ENCODE measurements at regions not wholly inside any gene's neighbourhood (a gene's known extent, or its start where the extent isn't known, plus 50 kb on each side); places are given as distances from the start of the nearest gene placed in this dataset.
"Not testable (repeated sequence)": the region's sequence is repeated elsewhere in the genome, so short reads cannot be mapped to it uniquely, and the experiment has no call there.

DNA sequence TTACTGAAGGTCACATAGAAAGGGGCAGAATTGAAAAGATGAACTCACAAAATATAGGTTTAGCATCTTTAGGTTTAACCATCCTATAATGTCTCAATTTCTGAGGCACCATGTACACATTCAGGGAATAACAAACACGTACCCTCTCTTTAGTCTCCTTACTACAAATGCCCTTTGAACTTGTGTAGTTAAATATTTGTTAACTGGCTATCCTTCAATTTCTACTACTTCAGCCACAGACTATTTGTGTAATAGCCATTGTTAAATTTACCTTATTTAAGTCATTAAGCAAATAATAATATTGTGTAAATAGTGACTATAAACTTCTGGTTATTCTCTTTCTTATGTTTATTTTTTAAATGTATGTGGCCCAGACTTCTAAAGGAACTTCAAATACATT is 600.5 kb downstream of the KCNT2 start:
- no peak overlapping the region for H3K4me3 ChIP-seq (ENCODE audit: low read depth, low read length)
- DNase-seq (ENCODE audit: low read depth), result no peak
- TF ChIP-seq, protein P1, sequence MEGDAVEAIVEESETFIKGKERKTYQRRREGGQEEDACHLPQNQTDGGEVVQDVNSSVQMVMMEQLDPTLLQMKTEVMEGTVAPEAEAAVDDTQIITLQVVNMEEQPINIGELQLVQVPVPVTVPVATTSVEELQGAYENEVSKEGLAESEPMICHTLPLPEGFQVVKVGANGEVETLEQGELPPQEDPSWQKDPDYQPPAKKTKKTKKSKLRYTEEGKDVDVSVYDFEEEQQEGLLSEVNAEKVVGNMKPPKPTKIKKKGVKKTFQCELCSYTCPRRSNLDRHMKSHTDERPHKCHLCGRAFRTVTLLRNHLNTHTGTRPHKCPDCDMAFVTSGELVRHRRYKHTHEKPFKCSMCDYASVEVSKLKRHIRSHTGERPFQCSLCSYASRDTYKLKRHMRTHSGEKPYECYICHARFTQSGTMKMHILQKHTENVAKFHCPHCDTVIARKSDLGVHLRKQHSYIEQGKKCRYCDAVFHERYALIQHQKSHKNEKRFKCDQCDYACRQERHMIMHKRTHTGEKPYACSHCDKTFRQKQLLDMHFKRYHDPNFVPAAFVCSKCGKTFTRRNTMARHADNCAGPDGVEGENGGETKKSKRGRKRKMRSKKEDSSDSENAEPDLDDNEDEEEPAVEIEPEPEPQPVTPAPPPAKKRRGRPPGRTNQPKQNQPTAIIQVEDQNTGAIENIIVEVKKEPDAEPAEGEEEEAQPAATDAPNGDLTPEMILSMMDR (IDR thresholded peaks at IDR 0.05; ENCODE audit: insufficient read depth, low read depth, low read length, missing control alignments), result no peak

DNA sequence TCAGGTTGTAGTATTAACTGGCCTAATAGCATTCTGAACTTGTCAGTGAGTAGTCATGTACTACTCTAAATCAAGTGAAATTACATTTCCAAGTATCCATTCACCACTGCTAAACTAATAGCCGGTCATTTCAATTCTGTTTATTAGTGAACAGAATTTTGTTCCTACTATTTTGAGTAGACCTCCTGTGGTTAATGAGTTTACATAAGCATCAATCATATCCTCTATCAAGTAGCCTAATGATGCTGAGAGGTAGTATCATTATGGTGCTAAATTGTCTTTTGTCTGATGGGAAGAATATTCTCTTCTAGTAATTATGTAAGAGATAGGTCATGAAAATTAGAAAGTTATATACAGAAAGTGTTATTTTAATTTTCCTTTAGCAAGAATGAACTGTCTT is 602.8 kb downstream of the KCNT2 start:
- TF ChIP-seq, protein P1 (IDR thresholded peaks at IDR 0.05; ENCODE audit: insufficient read depth, low read depth, low read length, missing control alignments), result no peak
- no peak for DNase-seq (ENCODE audit: low read depth)
- no peak overlapping the region for H3K4me3 ChIP-seq (ENCODE audit: low read depth, low read length)

DNA sequence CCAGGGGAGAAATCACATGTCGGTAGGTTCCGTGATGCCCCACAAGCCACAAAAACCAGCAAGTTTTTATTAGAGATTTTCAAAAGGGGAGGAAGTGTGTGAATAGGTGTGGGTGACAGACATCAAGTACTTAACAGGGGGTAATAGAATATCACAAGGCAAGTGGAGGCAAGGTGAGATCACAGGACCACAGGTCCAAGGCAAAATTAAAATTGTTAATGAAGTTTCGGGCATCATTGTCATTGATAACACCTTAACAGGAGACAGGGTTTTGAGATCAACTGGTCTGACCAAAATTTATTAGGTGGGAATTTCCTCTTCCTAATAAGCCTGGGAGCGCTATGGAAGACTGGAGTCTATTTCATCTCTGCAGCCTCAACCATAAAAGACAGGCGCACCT is 603.9 kb downstream of the KCNT2 start:
- H3K4me3 ChIP-seq (ENCODE audit: low read depth, low read length); DNase-seq (ENCODE audit: low read depth): not testable (repeated sequence)

DNA sequence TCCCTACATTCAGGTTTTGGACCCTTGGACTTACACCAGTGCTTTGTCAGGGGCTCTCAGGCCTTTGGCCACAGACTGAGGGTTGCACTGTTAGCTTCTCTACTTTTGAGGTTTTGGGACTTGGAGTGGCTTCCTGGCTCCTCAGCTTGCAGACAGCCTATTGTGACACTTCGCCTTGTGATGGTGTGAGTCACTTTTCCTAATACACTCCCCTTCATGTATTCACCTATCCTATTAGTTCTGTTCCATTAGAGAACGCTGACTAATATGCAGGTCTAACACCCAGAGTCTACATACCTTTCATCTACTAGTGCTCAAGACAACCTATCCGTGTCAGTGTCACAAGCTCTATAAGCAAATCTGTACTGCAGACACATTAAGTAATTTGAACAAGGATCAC is 605.3 kb downstream of the KCNT2 start:
- no peak overlapping the region for H3K4me3 ChIP-seq (ENCODE audit: low read depth, low read length)
- TF ChIP-seq, protein P1 (IDR thresholded peaks at IDR 0.05; ENCODE audit: insufficient read depth, low read depth, low read length, missing control alignments), result no peak
- no peak for DNase-seq (ENCODE audit: low read depth)

DNA sequence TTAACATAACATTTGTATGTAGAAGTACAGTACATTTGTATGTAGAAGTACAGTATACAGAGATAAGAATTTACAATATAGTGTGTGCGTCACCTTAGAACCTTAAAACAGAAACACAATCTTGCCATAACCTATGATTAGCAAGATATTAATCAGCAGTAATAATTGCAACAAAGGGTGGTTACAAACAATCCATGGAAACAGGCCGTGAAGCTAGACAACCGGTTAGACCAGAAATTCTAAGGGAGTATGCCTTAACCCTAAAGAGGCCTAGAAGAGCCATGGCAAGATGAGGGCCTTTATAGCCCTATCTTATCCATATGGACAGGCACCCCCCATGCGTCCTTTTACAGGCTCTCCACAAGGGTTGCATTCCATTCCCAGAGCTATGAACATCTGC is 605.9 kb downstream of the KCNT2 start:
- DNase-seq (ENCODE audit: low read depth); H3K4me3 ChIP-seq (ENCODE audit: low read depth, low read length): not testable (repeated sequence)

DNA sequence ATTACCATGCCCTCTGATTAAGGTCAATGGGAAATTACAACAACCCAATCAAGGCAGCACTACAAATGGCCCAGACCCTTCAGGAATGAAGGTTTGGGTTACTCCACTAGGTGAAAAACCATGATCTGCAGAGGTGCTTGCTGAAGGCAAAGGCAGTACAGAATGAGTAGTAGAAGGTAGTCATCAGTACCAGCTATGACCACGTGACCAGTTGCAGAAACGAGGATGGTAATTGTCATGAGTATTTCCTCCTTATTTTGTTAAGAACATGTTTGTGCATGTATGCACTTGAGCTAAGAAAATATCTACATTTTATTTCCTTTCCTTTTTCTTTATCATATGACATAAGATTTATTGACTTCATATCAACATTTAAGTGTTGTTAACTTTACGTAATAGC is 607.1 kb downstream of the KCNT2 start:
- no peak for DNase-seq (ENCODE audit: low read depth)
- TF ChIP-seq, protein P1 (IDR thresholded peaks at IDR 0.05; ENCODE audit: insufficient read depth, low read depth, low read length, missing control alignments), result no peak
- H3K4me3 ChIP-seq (ENCODE audit: low read depth, low read length), result no peak overlapping the region

DNA sequence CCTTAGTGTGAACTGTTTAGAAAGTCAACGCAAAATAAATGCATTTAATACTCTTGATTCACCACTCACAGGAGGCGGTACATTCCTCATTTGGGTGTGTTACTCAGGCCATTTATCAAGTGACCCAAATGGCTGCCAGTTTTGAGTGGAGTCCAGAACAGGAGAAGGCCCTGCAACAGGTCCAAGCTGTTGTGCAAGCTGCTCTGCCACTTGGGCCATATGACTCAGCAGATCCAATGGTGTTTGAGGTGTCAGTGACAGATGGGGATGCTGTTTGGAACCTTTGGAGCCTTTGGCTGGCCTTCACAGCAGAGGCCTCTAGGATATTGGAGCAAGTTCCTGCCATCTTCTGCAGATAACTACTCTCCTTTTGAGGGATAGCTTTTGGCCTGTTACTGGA is 609.2 kb downstream of the KCNT2 start:
- TF ChIP-seq, protein P1 (IDR thresholded peaks at IDR 0.05; ENCODE audit: insufficient read depth, low read depth, low read length, missing control alignments), result no peak
- no peak overlapping the region for H3K4me3 ChIP-seq (ENCODE audit: low read depth, low read length)
- DNase-seq (ENCODE audit: low read depth), result no peak

DNA sequence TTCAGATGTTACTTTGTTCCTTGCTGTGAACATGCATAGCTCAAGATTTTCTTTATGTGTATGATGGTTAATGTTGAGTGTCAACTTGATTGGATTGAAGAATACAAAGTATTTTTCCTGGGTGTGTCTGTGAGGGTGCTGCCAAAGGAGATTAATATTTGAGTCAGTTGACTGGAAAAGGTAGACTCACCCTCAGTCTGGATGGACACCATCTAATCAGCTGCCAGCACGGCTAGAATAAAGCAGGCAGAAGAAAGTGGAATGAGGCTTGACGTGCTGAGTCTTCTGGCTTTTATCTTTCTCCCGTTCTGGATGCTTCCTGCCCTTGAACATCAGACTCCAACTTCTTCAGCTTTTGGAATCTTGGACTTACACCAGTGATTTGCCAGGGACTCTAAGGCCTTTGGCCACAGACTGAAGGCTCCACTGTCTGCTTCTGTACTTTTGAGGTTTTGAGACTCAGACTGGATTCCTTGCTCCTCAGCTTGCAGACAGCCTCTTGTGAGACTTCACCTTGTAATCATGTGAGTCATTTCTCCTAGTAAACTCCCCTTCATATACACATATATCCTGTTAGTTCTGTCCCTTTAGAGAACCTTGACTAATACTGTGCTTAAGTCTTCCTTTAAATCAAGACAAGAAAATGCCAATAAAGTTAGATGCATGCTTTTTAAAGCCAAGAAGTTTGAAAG is 626.6 kb downstream of the KCNT2 start:
- H3K4me3 ChIP-seq (ENCODE audit: low read depth, low read length), result no peak overlapping the region
- no peak for DNase-seq (ENCODE audit: low read depth)
- TF ChIP-seq, protein P1 (IDR thresholded peaks at IDR 0.05; ENCODE audit: insufficient read depth, low read depth, low read length, missing control alignments), result no peak
